ENCODE measurements at regions not wholly inside any gene's neighbourhood (a gene's known extent, or its start where the extent isn't known, plus 50 kb on each side); places are given as distances from the start of the nearest gene placed in this dataset.

DNA sequence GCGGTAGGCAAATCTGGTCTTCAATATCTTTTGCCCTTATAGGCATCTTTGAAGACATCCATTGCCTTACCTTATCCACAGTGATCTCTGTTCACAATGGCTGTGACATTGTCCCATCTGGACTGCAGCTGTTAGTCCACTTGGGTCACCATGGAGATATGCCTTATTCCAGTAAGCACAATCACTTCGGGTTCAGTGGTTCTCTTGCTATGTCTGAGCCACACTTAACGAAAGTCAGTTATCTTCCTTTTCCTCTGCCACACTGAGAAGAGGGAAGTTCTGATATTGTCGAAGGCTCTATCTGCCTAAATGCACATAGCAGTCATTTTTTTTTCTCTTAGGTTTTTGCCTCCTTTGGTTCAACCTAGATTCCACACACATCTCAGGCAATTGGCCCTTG is 119.0 kb upstream of the SATB1 start:
- POLR2A ChIA-PET (ENCODE audit: partially characterized antibody) = no interaction called here
- H3K79me2 ChIP-seq (ENCODE audit: control insufficient read depth in 1 of 2, insufficient read depth in 2 of 2, low read length in 2 of 2) = no peaks in the 10 kb centered on the region
- no peak overlapping the region for H3K9ac ChIP-seq (replicated peaks in 1 of 4; ENCODE audit: extremely low read depth in 1 of 4, low read depth in 3 of 4, low read length in 3 of 4)

More for the DNA sequence above, 119.0 kb upstream of the SATB1 start:
- no peak overlapping the region for H3K27ac ChIP-seq (ENCODE audit: low read depth, low read length)
- no peak overlapping the region for H2BK20ac ChIP-seq (ENCODE audit: low read length)
- no peak overlapping the region for H3K4me3 ChIP-seq (ENCODE audit: extremely low read depth in 1 of 4, insufficient read depth in 2 of 4, low read depth in 3 of 4, low read length in 4 of 4)
- no peaks in the 10 kb centered on the region for H3K36me3 ChIP-seq (ENCODE audit: control insufficient read depth in 2 of 4, insufficient read depth in 4 of 4, low read length in 3 of 4)
- 93% methylated on average over 4 of the region's 4 CpGs; no CpG with 5 or more reads in 1 of the 2 experiments for WGBS, 2 experiments (ENCODE audit: extremely low coverage in 1 of 2, insufficient coverage in 1 of 2, insufficient read length in 1 of 2, insufficient replicate concordance in 2 of 2, low coverage in 1 of 2, low lambda C conversion rate in 2 of 2, missing lambda C conversion rate in 1 of 2)
- H3K56ac ChIP-seq (replicated peaks; ENCODE audit: insufficient read length, low read depth, low read length) = no peak overlapping the region
- CTCF ChIA-PET (ENCODE audit: partially characterized antibody) = interaction anchor here (2.3 kb wide), 1 partner anchor 16 kb away, joined by 5 read pairs; no protein-coding TSS in a partner anchor
- H3K14ac ChIP-seq (ENCODE audit: insufficient read length) = no peak overlapping the region
- H3K9me3 ChIP-seq (ENCODE audit: insufficient read depth in 2 of 2, low read depth in 1 of 2, low read length in 1 of 2) = no peaks in the 10 kb centered on the region
- H2BK15ac ChIP-seq (ENCODE audit: low read length) = no peak overlapping the region
- H3K4me2 ChIP-seq (ENCODE audit: insufficient read depth in 1 of 2, low read depth in 2 of 2, low read length in 2 of 2) = no peak overlapping the region
- H3K79me1 ChIP-seq (ENCODE audit: low read depth, low read length) = no peaks in the 10 kb centered on the region
- no peak overlapping the region for H2BK5ac ChIP-seq (ENCODE audit: low read depth, low read length)
- no peaks in the 10 kb centered on the region for H3K4me1 ChIP-seq (replicated peaks in 1 of 4; ENCODE audit: control insufficient read depth in 3 of 4, insufficient read depth in 4 of 4, low read length in 3 of 4)
- H3K23me2 ChIP-seq (ENCODE audit: low read depth, low read length) = no peaks in the 10 kb centered on the region; the same call in 1 of the 2 replicates
- no peak overlapping the region for H4K5ac ChIP-seq (ENCODE audit: insufficient read length, low read depth, low read length)
- H2AFZ ChIP-seq (ENCODE audit: low read length) = no peak overlapping the region
- H3K4ac ChIP-seq (replicated peaks; ENCODE audit: insufficient read length, low read depth, low read length) = no peak overlapping the region
- DNase-seq (ENCODE audit: low read depth in 1 of 2, low spot score in 2 of 2) = no peak
- no peak overlapping the region for H2BK120ac ChIP-seq (replicated peaks; ENCODE audit: low read depth, low read length)
- no peak for FAIRE-seq
- no peak overlapping the region for H4K8ac ChIP-seq (ENCODE audit: extremely low read depth, insufficient read depth, low read length)
- H3K27me3 ChIP-seq (replicated peaks in 1 of 4; ENCODE audit: control insufficient read depth in 3 of 4, extremely low read depth in 1 of 4, insufficient read depth in 3 of 4, low read length in 3 of 4) = no peaks in the 10 kb centered on the region
- no peak overlapping the region for H4K91ac ChIP-seq (replicated peaks; ENCODE audit: insufficient read length, low read length)
- no peak overlapping the region; the same call in 1 of the 2 replicates for H2AK5ac ChIP-seq (ENCODE audit: low read depth, low read length)
- no peaks in the 10 kb centered on the region for H4K20me1 ChIP-seq (replicated peaks in 1 of 2; ENCODE audit: control insufficient read depth in 1 of 2, insufficient read depth in 2 of 2, low read length in 2 of 2)
- H3K23ac ChIP-seq (ENCODE audit: insufficient read length) = no peak overlapping the region
- H2BK12ac ChIP-seq (ENCODE audit: low read depth, low read length) = no peak overlapping the region
- TF ChIP-seq KDM5A (IDR thresholded peaks at IDR 0.05; ENCODE audit: low read length) = no peak
- no peak for TF ChIP-seq JUN (IDR thresholded peaks at IDR 0.05; ENCODE audit: low read depth, low read length)
- TF ChIP-seq POLR2AphosphoS5 (IDR thresholded peaks at IDR 0.05; ENCODE audit: low read depth, low read length) = no peak
- TF ChIP-seq ZNF274 (IDR thresholded peaks at IDR 0.05; ENCODE audit: borderline replicate concordance, extremely low read depth, low read length) = no peak
- no peak for TF ChIP-seq JUND (IDR thresholded peaks at IDR 0.05; ENCODE audit: low read length)
- H3K18ac ChIP-seq (ENCODE audit: extremely low read depth, low read length) = no peak overlapping the region

Data from H1 (cell line).